Esophagus squamous epithelium (tissue), 5 donors: ENCODE measurements at regions not wholly inside any gene's neighbourhood (a gene's known extent, or its start where the extent isn't known, plus 50 kb on each side); places are given as distances from the start of the nearest gene placed in this dataset.

Experiments
- DNase-seq: peaks from one replicate; lab custom pipeline; 2025; lab: John Stamatoyannopoulos, UW
- H3K27ac ChIP-seq, 4 donors: fragments of 200-600 bp; sonication (generic); one replicate each; pipeline ENCODE4 v1.5.1; 2016 to 2019; ENCODE audit warnings: mild to moderate bottlenecking in 1 of 4
- H3K27me3 ChIP-seq, 4 donors: fragments of 200-600 bp; sonication (generic); 1 replicate in 3 of 4; 2 replicates in 1 of 4; pipeline versions ENCODE4 v1.5.1 to v1.6.0; 2017 to 2021; ENCODE audit warnings: antibody characterized with exemption in 1 of 4
- H3K36me3 ChIP-seq, 3 donors: fragments of 200-600 bp; sonication (generic); one replicate each; pipeline ENCODE4 v1.5.1; 2016 to 2019
- H3K4me1 ChIP-seq, 3 donors: fragments of 200-600 bp; sonication (generic); one replicate each; pipeline ENCODE4 v1.5.1; 2017 to 2019
- H3K4me3 ChIP-seq, 4 donors: fragments of 200-600 bp; sonication (generic); 1 replicate in 3 of 4; 2 replicates in 1 of 4; pipeline ENCODE4 v1.5.1; 2016 to 2019; ENCODE audit warnings: mild to moderate bottlenecking in 2 of 4, moderate library complexity in 1 of 4
- H3K9me3 ChIP-seq, 3 donors: fragments of 200-600 bp; sonication (generic); one replicate each; pipeline ENCODE4 v1.5.1; 2016 to 2019
- POLR2A ChIP-seq, 4 donors: fragments of 450-650 bp; IDR thresholded peaks; one replicate each; pipeline ENCODE4 v1.6.1; 2017; ENCODE audit warnings: antibody characterized with exemption in 4 of 4, mild to moderate bottlenecking in 4 of 4, moderate library complexity in 3 of 4
- WGBS, 2 donors: methylation state at CpG; one replicate each; pipeline ENCODE4 v1.1.5; 2018; 5-methylcytosine and 5-hydroxymethylcytosine counted together
- intact Hi-C: fragments of 100-400 bp; cut with DNase I; formaldehyde crosslinking; loops from one replicate; pipeline ENCODE4 v1.15.0; 2022
- TF ChIP-seq, protein P1 (sequence below), 6 experiments: fragments of 450-650 bp in 4 of 6; fragments of 200-600 bp in 2 of 6; sonication (generic) in 2 of 6; IDR thresholded peaks; one replicate each; pipeline ENCODE4 v1.5.1; 2016 to 2019; ENCODE audit warnings: antibody characterized with exemption in 6 of 6, mild to moderate bottlenecking in 4 of 6, moderate library complexity in 4 of 6
- donor health status: DM: yes; HTN: yes; CAD: no.

DNA sequence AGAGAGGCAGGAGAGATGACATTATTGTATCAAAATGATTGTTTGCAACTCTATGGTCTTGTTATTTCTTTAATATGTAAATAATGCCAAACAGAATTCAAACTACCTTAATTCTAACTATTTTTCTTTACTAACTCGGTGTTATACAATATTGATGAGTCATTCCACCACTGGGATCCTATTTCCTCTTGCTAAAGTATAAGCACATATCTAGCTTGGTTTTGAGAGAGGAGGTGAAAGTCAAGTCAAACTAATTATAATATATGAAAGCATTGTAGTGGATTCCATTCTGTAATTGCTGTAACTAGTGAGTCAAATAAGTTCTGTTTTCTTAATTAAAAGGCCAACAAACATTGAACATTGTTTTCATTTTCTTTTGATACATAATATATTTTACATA, 837.6 kb downstream of the PDHA2 start:
- intact Hi-C loops: no loop called here
- 26 to 34% methylated on average over 1 of the region's 1 CpG for WGBS, 2 donors

GRCh38 chr4:96681218-96681617, 841.3 kb downstream of the PDHA2 start:
- H3K4me1 ChIP-seq: no peaks in the 10 kb centered on the region
- DNase-seq: no peak
- intact Hi-C loops: no loop called here
- H3K27ac ChIP-seq: no peak overlapping the region
- no peaks in the 10 kb centered on the region for H3K9me3 ChIP-seq
- no peak for TF ChIP-seq POLR2A (IDR thresholded peaks at IDR 0.05)
- TF ChIP-seq, protein P1, sequence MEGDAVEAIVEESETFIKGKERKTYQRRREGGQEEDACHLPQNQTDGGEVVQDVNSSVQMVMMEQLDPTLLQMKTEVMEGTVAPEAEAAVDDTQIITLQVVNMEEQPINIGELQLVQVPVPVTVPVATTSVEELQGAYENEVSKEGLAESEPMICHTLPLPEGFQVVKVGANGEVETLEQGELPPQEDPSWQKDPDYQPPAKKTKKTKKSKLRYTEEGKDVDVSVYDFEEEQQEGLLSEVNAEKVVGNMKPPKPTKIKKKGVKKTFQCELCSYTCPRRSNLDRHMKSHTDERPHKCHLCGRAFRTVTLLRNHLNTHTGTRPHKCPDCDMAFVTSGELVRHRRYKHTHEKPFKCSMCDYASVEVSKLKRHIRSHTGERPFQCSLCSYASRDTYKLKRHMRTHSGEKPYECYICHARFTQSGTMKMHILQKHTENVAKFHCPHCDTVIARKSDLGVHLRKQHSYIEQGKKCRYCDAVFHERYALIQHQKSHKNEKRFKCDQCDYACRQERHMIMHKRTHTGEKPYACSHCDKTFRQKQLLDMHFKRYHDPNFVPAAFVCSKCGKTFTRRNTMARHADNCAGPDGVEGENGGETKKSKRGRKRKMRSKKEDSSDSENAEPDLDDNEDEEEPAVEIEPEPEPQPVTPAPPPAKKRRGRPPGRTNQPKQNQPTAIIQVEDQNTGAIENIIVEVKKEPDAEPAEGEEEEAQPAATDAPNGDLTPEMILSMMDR (IDR thresholded peaks at IDR 0.05): no peak
- H3K36me3 ChIP-seq: no peaks in the 10 kb centered on the region
- H3K4me3 ChIP-seq: no peak overlapping the region
- no peaks in the 10 kb centered on the region for H3K27me3 ChIP-seq

More for the DNA sequence above, 837.6 kb downstream of the PDHA2 start:
- Histone ChIP-seq H3K27ac (no peak overlapping the region), H3K36me3 (no peaks in the 10 kb centered on the region), H3K9me3 (no peaks in the 10 kb centered on the region), H3K4me1 (no peaks in the 10 kb centered on the region), H3K4me3 (no peak overlapping the region), H3K27me3 (no peaks in the 10 kb centered on the region)
- no peak for DNase-seq
- no peak for TF ChIP-seq POLR2A (IDR thresholded peaks at IDR 0.05)
- TF ChIP-seq, protein P1 (IDR thresholded peaks at IDR 0.05): no peak

DNA sequence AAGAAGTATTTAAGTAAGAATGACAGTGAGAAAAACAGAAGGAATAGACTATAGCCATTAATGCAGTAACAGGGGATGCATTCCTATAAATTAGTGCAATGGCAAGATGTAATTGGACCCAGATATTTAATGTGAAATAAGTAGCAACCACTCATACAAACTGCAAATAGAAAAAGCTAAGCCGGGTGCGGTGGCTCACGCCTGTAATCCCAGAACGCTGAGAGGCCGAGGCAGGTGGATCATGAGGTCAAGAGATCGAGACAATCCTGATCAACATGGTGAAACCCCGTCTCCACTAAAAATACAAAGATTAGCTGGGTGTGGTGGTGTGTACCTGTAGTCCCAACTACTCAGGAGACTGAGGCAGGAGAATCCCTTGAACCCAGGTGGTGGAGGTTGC, 845.8 kb downstream of the PDHA2 start:
- Histone ChIP-seq H3K27me3 (no peaks in the 10 kb centered on the region), H3K27ac (no peak overlapping the region), H3K9me3 (peaks cover 0 to 5% (median 0%) of the 10 kb centered on the region in 3 donors), H3K4me1 (no peaks in the 10 kb centered on the region), H3K36me3 (no peaks in the 10 kb centered on the region), H3K4me3 (no peak overlapping the region)
- intact Hi-C loops: no loop called here
- no peak for TF ChIP-seq POLR2A (IDR thresholded peaks at IDR 0.05)
- TF ChIP-seq, protein P1 (IDR thresholded peaks at IDR 0.05): no peak
- no peak for DNase-seq
- 85 to 90% methylated on average over 7 of the region's 7 CpGs for WGBS, 2 donors

GRCh38 chr4:96691521-96691920, 851.6 kb downstream of the PDHA2 start:
- DNase-seq: no peak
- H3K27me3 ChIP-seq: no peaks in the 10 kb centered on the region
- H3K36me3 ChIP-seq: no peaks in the 10 kb centered on the region
- H3K4me1 ChIP-seq: no peaks in the 10 kb centered on the region
- H3K4me3 ChIP-seq: no peak overlapping the region
- 76 to 81% methylated on average over 5 of the region's 5 CpGs for WGBS, 2 donors
- no peak overlapping the region for H3K27ac ChIP-seq
- intact Hi-C loops: no loop called here
- TF ChIP-seq, protein P1 (IDR thresholded peaks at IDR 0.05): no peak
- TF ChIP-seq POLR2A (IDR thresholded peaks at IDR 0.05): no peak
- H3K9me3 ChIP-seq: peaks cover 0 to 5% (median 0%) of the 10 kb centered on the region in 3 donors

GRCh38 chr4:96698831-96699230, 858.9 kb downstream of the PDHA2 start:
- no peaks in the 10 kb centered on the region for H3K27me3 ChIP-seq
- no peaks in the 10 kb centered on the region for H3K36me3 ChIP-seq
- no peaks in the 10 kb centered on the region for H3K9me3 ChIP-seq
- TF ChIP-seq, protein P1 (IDR thresholded peaks at IDR 0.05): no peak
- no peak for TF ChIP-seq POLR2A (IDR thresholded peaks at IDR 0.05)
- 56 to 73% methylated on average over 2 of the region's 2 CpGs for WGBS, 2 donors
- H3K27ac ChIP-seq: no peak overlapping the region
- DNase-seq: no peak
- no peak overlapping the region for H3K4me3 ChIP-seq
- H3K4me1 ChIP-seq: no peaks in the 10 kb centered on the region
- intact Hi-C loops: no loop called here
